Peyer's patch (tissue), 4 donors: ENCODE measurements at regions not wholly inside any gene's neighbourhood (a gene's known extent, or its start where the extent isn't known, plus 50 kb on each side); places are given as distances from the start of the nearest gene placed in this dataset.

Source experiments
- DNase-seq, 3 donors: peaks; one replicate each; pipeline ENCODE4 v3.0.0-alpha.2; 2017 to 2019
- H3K27ac ChIP-seq, 4 donors: fragments of 200-600 bp; sonication (generic); one replicate each; pipeline ENCODE4 v1.5.1; 2016 to 2019
- H3K27me3 ChIP-seq, 2 donors: fragments of 200-600 bp; sonication (generic); one replicate each; pipeline ENCODE4 v1.5.1; 2019
- H3K36me3 ChIP-seq, 3 donors: fragments of 200-600 bp; sonication (generic); one replicate each; pipeline ENCODE4 v1.5.1; 2016 to 2019
- H3K4me1 ChIP-seq, 4 donors: fragments of 200-600 bp; sonication (generic); one replicate each; pipeline ENCODE4 v1.5.1; 2016 to 2019
- H3K4me3 ChIP-seq, 4 donors: fragments of 200-600 bp; sonication (generic); 1 replicate in 3 of 4; 2 replicates in 1 of 4; pipeline ENCODE4 v1.5.1; 2016 to 2019; ENCODE audit warnings: mild to moderate bottlenecking in 1 of 4
- H3K9me3 ChIP-seq, 4 donors: fragments of 200-600 bp; sonication (generic); one replicate each; pipeline ENCODE4 v1.5.1; 2016 to 2019; ENCODE audit warnings: mild to moderate bottlenecking in 1 of 4
- CTCF ChIP-seq, 6 experiments: fragments of 450-650 bp in 4 of 6; fragments of 200-600 bp in 2 of 6; sonication (generic) in 1 of 6; IDR thresholded peaks; one replicate each; pipeline ENCODE4 v1.5.1; 2017 to 2019; ENCODE audit warnings: antibody characterized with exemption in 6 of 6, mild to moderate bottlenecking in 3 of 6, moderate library complexity in 1 of 6
- POLR2A ChIP-seq, 2 donors: fragments of 450-650 bp; IDR thresholded peaks; one replicate each; pipeline ENCODE4 v1.5.1; 2017; ENCODE audit warnings: antibody characterized with exemption in 2 of 2, mild to moderate bottlenecking in 2 of 2, moderate library complexity in 2 of 2

DNA sequence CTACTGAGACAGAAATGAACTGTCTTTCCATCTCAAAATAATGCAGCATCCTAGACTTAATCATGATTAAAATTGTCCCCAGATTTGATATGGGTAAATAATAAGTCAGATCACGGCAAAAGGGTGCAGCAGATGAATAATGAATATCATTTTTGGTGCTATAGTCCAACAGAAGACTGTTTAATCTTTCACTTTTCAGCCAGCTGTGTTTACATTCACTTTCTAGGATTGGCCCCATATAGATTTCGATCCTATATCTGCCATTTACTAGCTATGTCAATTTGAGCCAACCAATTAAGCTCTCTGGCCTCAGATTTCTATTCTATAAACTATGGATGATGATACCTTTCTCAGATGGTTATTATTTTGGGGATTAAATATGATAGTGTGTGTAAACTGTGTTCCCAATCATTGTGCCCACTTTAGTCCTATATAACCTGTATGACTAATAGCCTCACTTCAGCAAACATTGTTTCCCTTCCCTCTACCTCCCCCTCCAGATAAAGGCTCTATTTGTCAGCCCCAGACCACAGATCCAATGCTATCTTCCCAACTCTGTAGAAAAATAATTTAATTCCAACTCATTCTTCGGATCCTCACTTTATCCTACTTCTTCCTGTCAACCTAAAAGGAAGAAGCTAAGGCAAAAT, 53.6 kb upstream of the NT5E start:
- no peaks in the 10 kb centered on the region for H3K27me3 ChIP-seq
- no peaks in the 10 kb centered on the region for H3K9me3 ChIP-seq
- H3K36me3 ChIP-seq: no peaks in the 10 kb centered on the region
- H3K4me1 ChIP-seq: no peaks in the 10 kb centered on the region
- TF ChIP-seq POLR2A (IDR thresholded peaks at IDR 0.05) (no peak), CTCF (IDR thresholded peaks at IDR 0.05) (no peak)
- H3K27ac ChIP-seq: no peak overlapping the region
- DNase-seq: no peak
- no peak overlapping the region for H3K4me3 ChIP-seq

DNA sequence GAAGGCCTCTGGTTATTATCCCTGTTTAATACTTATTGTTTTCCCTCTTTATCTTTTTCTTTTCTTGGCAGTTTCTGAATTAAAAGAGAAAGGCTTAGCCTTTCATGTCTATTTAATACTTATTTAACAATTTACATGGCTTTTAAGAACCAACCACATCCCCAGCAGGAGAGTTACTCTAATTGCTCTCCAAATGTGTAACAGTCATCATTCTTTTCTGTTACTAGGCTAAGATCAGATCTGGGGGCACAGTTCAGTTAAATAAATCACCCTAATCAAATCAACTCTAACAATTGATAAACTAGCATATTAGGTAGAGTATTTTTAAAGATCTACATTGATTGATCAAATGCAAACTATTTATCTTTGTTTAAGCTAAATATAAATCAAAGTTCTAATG, 54.1 kb upstream of the NT5E start:
- Histone ChIP-seq H3K4me1 (no peaks in the 10 kb centered on the region), H3K27me3 (no peaks in the 10 kb centered on the region)
- DNase-seq: no peak

DNA sequence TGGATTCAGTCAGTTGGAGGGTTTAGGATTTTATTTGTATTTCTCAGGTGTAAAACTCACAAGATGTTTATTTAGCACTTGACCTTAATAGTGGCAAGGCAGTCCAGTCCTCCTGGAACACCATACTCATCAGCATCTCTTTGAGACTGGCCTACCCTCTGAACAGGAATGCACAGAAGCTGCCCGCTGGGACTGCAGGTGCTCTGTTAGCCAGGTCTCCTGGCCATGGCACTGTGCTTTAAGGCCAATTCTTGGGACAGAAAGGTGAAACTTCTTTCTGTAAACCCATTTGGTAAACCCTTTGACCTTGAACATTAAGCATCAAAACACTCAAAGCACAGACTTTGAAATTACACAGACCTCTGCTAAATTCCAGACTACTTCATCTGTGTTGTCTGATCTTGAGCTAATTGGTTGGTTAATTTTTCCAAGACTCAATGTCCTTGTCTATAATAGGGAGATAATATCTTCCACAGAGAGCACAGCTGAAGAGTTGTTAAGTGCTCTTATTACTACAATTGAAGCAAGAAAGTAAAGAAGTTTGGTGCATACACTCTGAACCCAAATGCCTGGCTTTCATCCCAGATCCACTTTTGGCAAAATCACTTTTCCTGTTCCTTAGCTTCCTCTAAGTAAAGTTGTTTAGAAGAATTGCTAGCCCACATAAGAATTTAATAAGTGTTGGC, 54.9 kb upstream of the NT5E start:
- no peak for DNase-seq
- Histone ChIP-seq H3K36me3 (no peaks in the 10 kb centered on the region), H3K27ac (no peak overlapping the region), H3K4me1 (no peaks in the 10 kb centered on the region), H3K9me3 (no peaks in the 10 kb centered on the region), H3K4me3 (no peak overlapping the region), H3K27me3 (no peaks in the 10 kb centered on the region)
- TF ChIP-seq CTCF (IDR thresholded peaks at IDR 0.05) (no peak), POLR2A (IDR thresholded peaks at IDR 0.05) (no peak)

More for the DNA sequence above, 54.1 kb upstream of the NT5E start:
- Histone ChIP-seq H3K4me3 (no peak overlapping the region), H3K36me3 (no peaks in the 10 kb centered on the region), H3K27ac (no peak overlapping the region), H3K9me3 (no peaks in the 10 kb centered on the region)
- TF ChIP-seq CTCF (IDR thresholded peaks at IDR 0.05): no peak

- no peak for DNase-seq
- TF ChIP-seq POLR2A (IDR thresholded peaks at IDR 0.05) (no peak), CTCF (IDR thresholded peaks at IDR 0.05) (no peak)
- no peaks in the 10 kb centered on the region for H3K9me3 ChIP-seq
- no peak overlapping the region for H3K27ac ChIP-seq
- H3K27me3 ChIP-seq: no peaks in the 10 kb centered on the region
- no peaks in the 10 kb centered on the region for H3K4me1 ChIP-seq
- H3K4me3 ChIP-seq: no peak overlapping the region
- no peaks in the 10 kb centered on the region for H3K36me3 ChIP-seq
Measured at GRCh38 chr6:85394199-85394598, 55.7 kb upstream of the NT5E start.

GRCh38 chr6:85392379-85392778, 57.5 kb upstream of the NT5E start:
- Histone ChIP-seq H3K9me3 (no peaks in the 10 kb centered on the region), H3K4me1 (peaks cover 0 to 6% (median 0%) of the 10 kb centered on the region in 4 donors), H3K27ac (no peak overlapping the region), H3K4me3 (no peak overlapping the region), H3K27me3 (no peaks in the 10 kb centered on the region), H3K36me3 (no peaks in the 10 kb centered on the region)
- no peak for TF ChIP-seq POLR2A (IDR thresholded peaks at IDR 0.05)
- TF ChIP-seq CTCF (IDR thresholded peaks at IDR 0.05): no peak
- DNase-seq: no peak
